HCT116 (cell line): ENCODE measurements at regions not wholly inside any gene's neighbourhood (a gene's known extent, or its start where the extent isn't known, plus 50 kb on each side); places are given as distances from the start of the nearest gene placed in this dataset.

Source experiments
- CTCF ChIP-seq, 3 experiments: fragments of 200-600 bp in 1 of 3; sonication (generic) in 1 of 3; IDR thresholded peaks in 2 of 3; conservative IDR thresholded peaks in 1 of 3; 2 replicates each; pipeline ENCODE4 v1.5.1; 2012 to 2017; ENCODE audit warnings: low read depth in 2 of 3, low read length in 2 of 3, antibody characterized with exemption in 1 of 3, borderline replicate concordance in 1 of 3, control low read depth in 1 of 3, mild to moderate bottlenecking in 1 of 3, mixed read lengths in 1 of 3, mixed run types in 1 of 3, moderate library complexity in 1 of 3; ENCODE audit not compliant: insufficient read depth in 1 of 3
- POLR2A ChIP-seq: IDR thresholded peaks from 2 replicates; pipeline ENCODE4 v1.7.0; 2011; ENCODE audit warnings: borderline replicate concordance; ENCODE audit not compliant: insufficient read depth, insufficient read length; ENCODE audit errors: extremely low read depth
- RAD21 ChIP-seq: IDR thresholded peaks from 2 replicates; pipeline ENCODE4 v1.6.1; 2012; ENCODE audit warnings: low read depth, mild to moderate bottlenecking
- ZNF274 ChIP-seq: fragments of 200-500 bp; sonication (Bioruptor generic); IDR thresholded peaks from 2 replicates; pipeline ENCODE4 v1.6.1; 2014; ENCODE audit warnings: mild to moderate bottlenecking, low read depth, low read length, inconsistent platforms

GRCh38 chr6:109305028-109305427, 77.2 kb downstream of the CD164 start:
- no peak for TF ChIP-seq CTCF (IDR thresholded peaks at IDR 0.05 in 2 of 3, conservative IDR thresholded peaks at IDR 0.05 in 1 of 3; ENCODE audit: borderline replicate concordance in 1 of 3, insufficient read depth in 1 of 3, low read depth in 2 of 3, low read length in 2 of 3)
- no peak for TF ChIP-seq ZNF274
- TF ChIP-seq RAD21, result no peak
- TF ChIP-seq POLR2A, result no peak
